Mesendoderm (in vitro differentiated cells): ENCODE measurements at regions not wholly inside any gene's neighbourhood (a gene's known extent, or its start where the extent isn't known, plus 50 kb on each side); places are given as distances from the start of the nearest gene placed in this dataset.

Experiments
- DNase-seq: peaks from one replicate; pipeline ENCODE4 v3.0.0; 2013
- H2AK5ac ChIP-seq: 2 replicates; pipeline ENCODE4 v1.6.1; 2013; ENCODE audit warnings: low read length, inconsistent platforms
- H2BK120ac ChIP-seq: 2 replicates; pipeline ENCODE4 v1.6.1; 2013; ENCODE audit warnings: low read depth, mild to moderate bottlenecking, low read length, moderate library complexity, mixed read lengths
- H2BK15ac ChIP-seq: replicated peaks from 2 replicates; pipeline ENCODE4 v1.6.1; 2013; ENCODE audit warnings: low read depth, mild to moderate bottlenecking, moderate library complexity
- H2BK5ac ChIP-seq: 2 replicates; pipeline ENCODE4 v1.6.1; 2013; ENCODE audit warnings: low read length, inconsistent platforms
- H3K18ac ChIP-seq: 2 replicates; pipeline ENCODE4 v1.6.1; 2013; ENCODE audit warnings: mild to moderate bottlenecking, low read length, mixed read lengths
- H3K23ac ChIP-seq: one replicate; pipeline ENCODE4 v1.6.1; 2013; ENCODE audit warnings: low read length
- H3K27ac ChIP-seq: 2 replicates; pipeline ENCODE4 v1.5.1; 2013; ENCODE audit warnings: low read depth, mild to moderate bottlenecking, inconsistent platforms, low read length, moderate library complexity
- H3K27me3 ChIP-seq: 2 replicates; pipeline ENCODE4 v1.6.1; 2013; ENCODE audit warnings: low read length, control low read depth, mild to moderate bottlenecking, inconsistent platforms; ENCODE audit not compliant: insufficient read depth, poor library complexity
- H3K36me3 ChIP-seq: 2 replicates; pipeline ENCODE4 v1.6.1; 2013; ENCODE audit warnings: low read length, inconsistent platforms; ENCODE audit not compliant: control insufficient read depth, insufficient read depth
- H3K4ac ChIP-seq: one replicate; pipeline ENCODE4 v1.6.1; 2013; ENCODE audit warnings: low read depth, mild to moderate bottlenecking, low read length, moderate library complexity
- H3K4me1 ChIP-seq: 2 replicates; pipeline ENCODE4 v1.6.1; 2013; ENCODE audit warnings: low read depth, low read length, inconsistent platforms; ENCODE audit not compliant: control insufficient read depth
- H3K4me2 ChIP-seq: 2 replicates; pipeline ENCODE4 v1.6.1; 2013; ENCODE audit warnings: low read length
- H3K4me3 ChIP-seq: 2 replicates; pipeline ENCODE4 v1.5.1; 2013; ENCODE audit warnings: mild to moderate bottlenecking, low read length
- H3K56ac ChIP-seq: one replicate; pipeline ENCODE4 v1.6.1; 2013; ENCODE audit warnings: low read length
- H3K79me1 ChIP-seq: 2 replicates; pipeline ENCODE4 v1.6.1; 2013; ENCODE audit warnings: low read length, inconsistent platforms
- H3K79me2 ChIP-seq: 2 replicates; pipeline ENCODE4 v1.6.1; 2013; ENCODE audit warnings: mild to moderate bottlenecking, low read length; ENCODE audit not compliant: control insufficient read depth, insufficient read depth
- H3K9ac ChIP-seq: 2 replicates; pipeline ENCODE4 v1.6.1; 2013; ENCODE audit warnings: low read length, inconsistent platforms
- H4K5ac ChIP-seq: one replicate; pipeline ENCODE4 v1.6.1; 2013; ENCODE audit warnings: low read length
- H4K8ac ChIP-seq: one replicate; pipeline ENCODE4 v1.6.1; 2013; ENCODE audit warnings: low read depth, mild to moderate bottlenecking, control low read depth, low read length, moderate library complexity
- WGBS: extraction: QIAGEN DNeasy Blood & Tissue Kit; methylation state at CpG from one replicate; pipeline ENCODE4 v1.1.7; 2013; ENCODE audit warnings: low lambda C conversion rate, missing lambda C conversion rate; ENCODE audit not compliant: insufficient coverage; ENCODE audit errors: extremely low coverage; 5-methylcytosine and 5-hydroxymethylcytosine counted together

GRCh38 chr2:116918574-116918973 is 895.9 kb upstream of the DDX18 start:
- Histone ChIP-seq H3K23ac (no peak overlapping the region), H3K4me1 (no peaks in the 10 kb centered on the region), H3K4me3 (no peak overlapping the region), H4K8ac (no peak overlapping the region), H3K18ac (no peak overlapping the region), H2BK15ac (no peak overlapping the region), H2BK5ac (no peak overlapping the region), H2BK120ac (no peak overlapping the region), H3K4ac (no peak overlapping the region), H3K79me2 (no peaks in the 10 kb centered on the region), H3K36me3 (no peaks in the 10 kb centered on the region), H2AK5ac (no peak overlapping the region), H3K4me2 (no peak overlapping the region), H4K5ac (no peak overlapping the region), H3K9ac (no peak overlapping the region), H3K27me3 (no peaks in the 10 kb centered on the region), H3K56ac (no peak overlapping the region), H3K27ac (no peak overlapping the region), H3K79me1 (no peaks in the 10 kb centered on the region)
- no CpG with 5 or more reads among the region's 4 CpGs for WGBS
- no peak for DNase-seq

- WGBS, result no CpG with 5 or more reads among the region's 2 CpGs
These were observed 892.1 kb upstream of the DDX18 start for GRCh38 chr2:116922414-116922813.

GRCh38 chr2:116924509-116924908 is 890.0 kb upstream of the DDX18 start:
- Histone ChIP-seq H3K36me3 (no peaks in the 10 kb centered on the region), H3K4me1 (no peaks in the 10 kb centered on the region), H2BK15ac (no peak overlapping the region), H3K9ac (no peak overlapping the region), H3K27ac (no peak overlapping the region), H2AK5ac (no peak overlapping the region), H2BK120ac (no peak overlapping the region), H3K79me2 (no peaks in the 10 kb centered on the region), H3K4me2 (no peak overlapping the region), H3K56ac (no peak overlapping the region), H3K27me3 (no peaks in the 10 kb centered on the region), H4K8ac (no peak overlapping the region), H2BK5ac (no peak overlapping the region), H3K79me1 (no peaks in the 10 kb centered on the region), H3K4me3 (no peak overlapping the region), H4K5ac (no peak overlapping the region), H3K23ac (no peak overlapping the region), H3K18ac (no peak overlapping the region), H3K4ac (no peak overlapping the region)
- DNase-seq, result peak; percentile 22

More at GRCh38 chr2:116922414-116922813, 892.1 kb upstream of the DDX18 start:
- Histone ChIP-seq H3K4me3 (no peak overlapping the region), H3K4ac (no peak overlapping the region), H2AK5ac (no peak overlapping the region), H2BK5ac (no peak overlapping the region), H2BK120ac (no peak overlapping the region), H3K79me1 (no peaks in the 10 kb centered on the region), H4K8ac (no peak overlapping the region), H2BK15ac (no peak overlapping the region), H3K18ac (no peak overlapping the region), H3K27me3 (no peaks in the 10 kb centered on the region), H3K4me1 (no peaks in the 10 kb centered on the region), H3K23ac (no peak overlapping the region), H3K27ac (no peak overlapping the region), H3K56ac (no peak overlapping the region), H3K9ac (no peak overlapping the region), H3K4me2 (no peak overlapping the region), H3K36me3 (no peaks in the 10 kb centered on the region), H4K5ac (no peak overlapping the region), H3K79me2 (no peaks in the 10 kb centered on the region)
- no peak for DNase-seq

GRCh38 chr2:116935097-116935814 is 879.2 kb upstream of the DDX18 start:
- no peak overlapping the region for H3K56ac ChIP-seq
- WGBS, result no CpG with 5 or more reads among the region's 7 CpGs

GRCh38 chr2:116948258-116948657 is 866.2 kb upstream of the DDX18 start:
- H3K79me2 ChIP-seq, result no peaks in the 10 kb centered on the region
- H3K36me3 ChIP-seq, result no peaks in the 10 kb centered on the region
- H3K4me3 ChIP-seq, result no peak overlapping the region
- H3K4me1 ChIP-seq, result no peaks in the 10 kb centered on the region
- H3K4ac ChIP-seq, result no peak overlapping the region
- H3K18ac ChIP-seq, result no peak overlapping the region
- H2BK120ac ChIP-seq, result no peak overlapping the region
- no peak overlapping the region for H2BK5ac ChIP-seq
- H4K8ac ChIP-seq, result no peak overlapping the region
- no peak overlapping the region for H3K23ac ChIP-seq
- no peak overlapping the region for H2AK5ac ChIP-seq
- no peak overlapping the region for H4K5ac ChIP-seq
- DNase-seq, result no peak
- no peak overlapping the region for H3K9ac ChIP-seq
- H2BK15ac ChIP-seq, result no peak overlapping the region
- no peaks in the 10 kb centered on the region for H3K27me3 ChIP-seq
- no peak overlapping the region for H3K4me2 ChIP-seq
- no peak overlapping the region for H3K56ac ChIP-seq
- no peaks in the 10 kb centered on the region for H3K79me1 ChIP-seq
- no peak overlapping the region for H3K27ac ChIP-seq

More at GRCh38 chr2:116935097-116935814, 879.2 kb upstream of the DDX18 start:
- H3K27ac ChIP-seq, result no peak overlapping the region
- H2AK5ac ChIP-seq, result no peak overlapping the region
- H3K18ac ChIP-seq, result no peak overlapping the region
- no peak overlapping the region for H4K8ac ChIP-seq
- H2BK120ac ChIP-seq, result no peak overlapping the region
- H3K4me1 ChIP-seq, result no peaks in the 10 kb centered on the region
- no peak overlapping the region for H2BK5ac ChIP-seq
- no peaks in the 10 kb centered on the region for H3K79me2 ChIP-seq
- no peak overlapping the region for H4K5ac ChIP-seq
- DNase-seq, result no peak
- H3K79me1 ChIP-seq, result no peaks in the 10 kb centered on the region
- no peak overlapping the region for H3K23ac ChIP-seq
- no peak overlapping the region for H2BK15ac ChIP-seq
- no peak overlapping the region for H3K4me2 ChIP-seq
- H3K9ac ChIP-seq, result no peak overlapping the region
- no peaks in the 10 kb centered on the region for H3K36me3 ChIP-seq
- H3K27me3 ChIP-seq, result no peaks in the 10 kb centered on the region
- no peak overlapping the region for H3K4me3 ChIP-seq
- H3K4ac ChIP-seq, result no peak overlapping the region

GRCh38 chr2:116949249-116949648 is 865.2 kb upstream of the DDX18 start:
- H4K8ac ChIP-seq, result no peak overlapping the region
- no peak overlapping the region for H2BK120ac ChIP-seq
- H3K36me3 ChIP-seq, result no peaks in the 10 kb centered on the region
- no peaks in the 10 kb centered on the region for H3K79me1 ChIP-seq
- H3K27me3 ChIP-seq, result no peaks in the 10 kb centered on the region
- H4K5ac ChIP-seq, result no peak overlapping the region
- no peak overlapping the region for H3K4me3 ChIP-seq
- H3K27ac ChIP-seq, result no peak overlapping the region
- H3K18ac ChIP-seq, result no peak overlapping the region
- H3K79me2 ChIP-seq, result no peaks in the 10 kb centered on the region
- no peak overlapping the region for H2BK5ac ChIP-seq
- no peak overlapping the region for H3K9ac ChIP-seq
- no peak for DNase-seq
- no peak overlapping the region for H3K56ac ChIP-seq
- no CpG with 5 or more reads among the region's 3 CpGs for WGBS
- H3K23ac ChIP-seq, result no peak overlapping the region
- no peak overlapping the region for H3K4me2 ChIP-seq
- H3K4me1 ChIP-seq, result no peaks in the 10 kb centered on the region
- no peak overlapping the region for H3K4ac ChIP-seq
- no peak overlapping the region for H2AK5ac ChIP-seq
- no peak overlapping the region for H2BK15ac ChIP-seq
